ENCODE measurements at regions not wholly inside any gene's neighbourhood (a gene's known extent, or its start where the extent isn't known, plus 50 kb on each side); places are given as distances from the start of the nearest gene placed in this dataset.

GRCh38 chr1:55868026-55868425, 652.9 kb upstream of the USP24 start:
- no peak for TF ChIP-seq POLR2A (IDR thresholded peaks at IDR 0.05; ENCODE audit: low read length)
- TF ChIP-seq GATA1 (IDR thresholded peaks at IDR 0.05; ENCODE audit: low read depth, low read length) = no peak

All from erythroblast (primary cell).